T-cell (primary cell): ENCODE measurements at regions not wholly inside any gene's neighbourhood (a gene's known extent, or its start where the extent isn't known, plus 50 kb on each side); places are given as distances from the start of the nearest gene placed in this dataset.

Experiments used
- ATAC-seq, 4 experiments: fragments of 200-7000 bp in 3 of 4; fragments of 150-1000 bp in 1 of 4; cut with Tn5 transposase; replicated peaks in 1 of 4; 1 replicate in 3 of 4; 2 replicates in 1 of 4; pipeline ENCODE4 v1.10.0; 2021; ENCODE audit warnings: moderate library complexity in 3 of 4, mild to moderate bottlenecking in 2 of 4, moderate number of reproducible peaks in 1 of 4
- CTCF ChIA-PET, 2 donors: fragments of 300-600 bp; sonication (Branson Sonifier 250); formaldehyde crosslinking; loops; one replicate each; lab custom pipeline; 2022; ENCODE audit warnings: antibody characterized with exemption in 2 of 2; lab: Charles Lee
- POLR2A ChIA-PET, 2 donors: fragments of 300-600 bp; sonication (Branson Sonifier 250); formaldehyde crosslinking; loops; one replicate each; lab custom pipeline; 2022; ENCODE audit warnings: antibody characterized with exemption in 2 of 2; lab: Charles Lee
- DNase-seq, 35 experiments: peaks; one replicate each; pipeline versions ENCODE4 v3.0.0 to v3.0.0-alpha.2; 2013 to 2023
- H3K27ac ChIP-seq: one replicate; pipeline ENCODE4 v1.5.1; 2013; ENCODE audit warnings: low read length
- H3K27me3 ChIP-seq, 2 experiments: replicated peaks in 1 of 2; 1 replicate in 1 of 2; 2 replicates in 1 of 2; pipeline versions ENCODE4 v1.6.1 to v1.7.0; 2013; ENCODE audit warnings: low read length in 1 of 2, mixed read lengths in 1 of 2; ENCODE audit not compliant: control insufficient read depth in 2 of 2, insufficient read depth in 2 of 2; ENCODE audit errors: extremely low read depth in 1 of 2
- H3K36me3 ChIP-seq, 2 donors: 1 replicate in 1 of 2; 2 replicates in 1 of 2; pipeline versions ENCODE4 v1.6.1 to v1.7.0; 2013; ENCODE audit warnings: low read length in 1 of 2; ENCODE audit not compliant: control insufficient read depth in 2 of 2, insufficient read depth in 1 of 2; ENCODE audit errors: extremely low read depth in 1 of 2
- H3K4me1 ChIP-seq, 2 experiments: 1 replicate in 1 of 2; 2 replicates in 1 of 2; pipeline versions ENCODE4 v1.6.1 to v1.7.0; 2013; ENCODE audit warnings: low read length in 2 of 2, mixed read lengths in 1 of 2; ENCODE audit not compliant: insufficient read depth in 2 of 2, control insufficient read depth in 1 of 2; ENCODE audit errors: extremely low read depth in 1 of 2
- H3K4me3 ChIP-seq, 2 donors: 1 replicate in 1 of 2; 2 replicates in 1 of 2; pipeline versions ENCODE4 v1.5.1 to v1.7.0; 2013; ENCODE audit warnings: mild to moderate bottlenecking in 2 of 2, low read length in 1 of 2, moderate library complexity in 1 of 2; ENCODE audit not compliant: control insufficient read depth in 1 of 2; ENCODE audit errors: extremely low read depth in 1 of 2
- H3K9me3 ChIP-seq: 2 replicates; pipeline ENCODE4 v1.7.0; 2013
- H3K27ac Mint-ChIP-seq, 2 donors: one replicate each; pipeline ENCODE4 v1.8.0; 2020 to 2021; ENCODE audit warnings: mild to moderate bottlenecking in 2 of 2, mixed read lengths in 2 of 2
- H3K27me3 Mint-ChIP-seq, 2 donors: one replicate each; pipeline ENCODE4 v1.8.0; 2021 to 2022; ENCODE audit warnings: mixed read lengths in 2 of 2
- H3K36me3 Mint-ChIP-seq: one replicate; pipeline ENCODE4 v1.8.0; 2021; ENCODE audit warnings: mixed read lengths
- H3K4me1 Mint-ChIP-seq, 3 donors: one replicate each; pipeline ENCODE4 v1.8.0; 2020 to 2022; ENCODE audit warnings: mixed read lengths in 3 of 3, mild to moderate bottlenecking in 1 of 3
- H3K4me3 Mint-ChIP-seq, 3 donors: one replicate each; pipeline ENCODE4 v1.8.0; 2020 to 2022; ENCODE audit warnings: mild to moderate bottlenecking in 3 of 3, mixed read lengths in 3 of 3, moderate library complexity in 3 of 3
- H3K9me3 Mint-ChIP-seq, 3 donors: one replicate each; pipeline ENCODE4 v1.8.0; 2020 to 2022; ENCODE audit warnings: mixed read lengths in 3 of 3
- WGBS: methylation state at CpG from one replicate; pipeline ENCODE4 v1.1.5; 2013; ENCODE audit warnings: missing lambda C conversion rate; ENCODE audit not compliant: insufficient coverage; 5-methylcytosine and 5-hydroxymethylcytosine counted together

DNA sequence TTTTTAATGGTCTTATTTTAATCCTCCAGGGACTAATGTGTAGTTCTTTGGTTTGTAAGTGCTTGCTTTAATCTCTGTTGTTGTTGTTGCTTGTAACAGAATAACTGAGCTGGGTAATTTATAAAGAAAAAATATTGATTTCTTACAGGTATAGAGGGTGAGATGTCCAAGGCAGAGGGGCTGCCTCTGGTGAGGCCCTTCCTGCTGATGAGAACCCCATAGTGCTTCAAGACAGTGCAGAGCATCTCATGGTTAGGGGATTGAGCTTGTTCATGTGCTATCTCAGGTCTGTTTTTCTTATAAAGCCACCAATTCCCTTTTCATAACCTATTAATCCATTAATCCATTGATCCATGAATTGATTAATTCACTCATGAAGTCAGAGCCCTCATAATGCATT is 516.3 kb upstream of the KCND2 start:
- ChIA-PET POLR2A (interaction anchor here in 1 of 2 donors (0.6 kb wide), 1 partner anchor 9 kb away, joined by 3 read pairs; no protein-coding TSS in a partner anchor), CTCF (no interaction called here)
- Histone ChIP-seq H3K36me3 (no peaks in the 10 kb centered on the region), H3K4me1 (no peaks in the 10 kb centered on the region), H3K9me3 (no peaks in the 10 kb centered on the region), H3K27ac (no peak overlapping the region), H3K4me3 (no peak overlapping the region), H3K27me3 (no peaks in the 10 kb centered on the region)
- no peak overlapping the region for H3K27ac Mint-ChIP-seq
- no peak for ATAC-seq
- no peak for DNase-seq
- H3K36me3 Mint-ChIP-seq: no peaks in the 10 kb centered on the region
- H3K27me3 Mint-ChIP-seq: no peaks in the 10 kb centered on the region
- peaks cover 5 to 10% (median 9%) of the 10 kb centered on the region in 3 donors for H3K9me3 Mint-ChIP-seq
- no peaks in the 10 kb centered on the region for H3K4me1 Mint-ChIP-seq
- H3K4me3 Mint-ChIP-seq: no peak overlapping the region

GRCh38 chr7:119758254-119758653 is 514.7 kb upstream of the KCND2 start:
- Histone ChIP-seq H3K4me3 (no peak overlapping the region), H3K27me3 (no peaks in the 10 kb centered on the region), H3K9me3 (no peaks in the 10 kb centered on the region), H3K27ac (no peak overlapping the region), H3K4me1 (no peaks in the 10 kb centered on the region), H3K36me3 (no peaks in the 10 kb centered on the region)
- Mint-ChIP-seq H3K4me3 (no peak overlapping the region), H3K4me1 (no peaks in the 10 kb centered on the region), H3K9me3 (peaks cover 5 to 18% (median 9%) of the 10 kb centered on the region in 3 donors), H3K27ac (no peak overlapping the region), H3K27me3 (no peaks in the 10 kb centered on the region), H3K36me3 (no peaks in the 10 kb centered on the region)
- ChIA-PET CTCF (no interaction called here), POLR2A (no interaction called here)
- ATAC-seq: no peak
- DNase-seq: no peak

- peaks cover 3 to 15% (median 8%) of the 10 kb centered on the region in 3 donors for H3K9me3 Mint-ChIP-seq
- H3K36me3 ChIP-seq: no peaks in the 10 kb centered on the region
- H3K36me3 Mint-ChIP-seq: no peaks in the 10 kb centered on the region
- ChIA-PET POLR2A (no interaction called here), CTCF (no interaction called here)
- H3K4me3 Mint-ChIP-seq: no peak overlapping the region
- ATAC-seq (no peak), DNase-seq (no peak)
- no peaks in the 10 kb centered on the region for H3K27me3 Mint-ChIP-seq
- no peak overlapping the region for H3K27ac Mint-ChIP-seq
- no peaks in the 10 kb centered on the region for H3K27me3 ChIP-seq
- no CpG with 5 or more reads among the region's 1 CpG for WGBS
- H3K27ac ChIP-seq: no peak overlapping the region
- H3K4me1 ChIP-seq: no peaks in the 10 kb centered on the region
- no peak overlapping the region for H3K4me3 ChIP-seq
- no peaks in the 10 kb centered on the region for H3K4me1 Mint-ChIP-seq
- no peaks in the 10 kb centered on the region for H3K9me3 ChIP-seq
These were observed 511.2 kb upstream of the KCND2 start for GRCh38 chr7:119761776-119762175.

GRCh38 chr7:119782286-119782685 is 490.7 kb upstream of the KCND2 start:
- Histone ChIP-seq H3K36me3 (no peaks in the 10 kb centered on the region), H3K27me3 (no peaks in the 10 kb centered on the region), H3K27ac (no peak overlapping the region), H3K9me3 (no peaks in the 10 kb centered on the region), H3K4me1 (no peaks in the 10 kb centered on the region), H3K4me3 (no peak overlapping the region)
- DNase-seq: no peak
- Mint-ChIP-seq H3K27me3 (no peaks in the 10 kb centered on the region), H3K27ac (no peak overlapping the region), H3K9me3 (peaks cover 8 to 12% (median 11%) of the 10 kb centered on the region in 3 donors), H3K36me3 (no peaks in the 10 kb centered on the region), H3K4me1 (no peaks in the 10 kb centered on the region), H3K4me3 (no peak overlapping the region)
- ChIA-PET CTCF (no interaction called here), POLR2A (no interaction called here)
- whole genome bisulfite sequencing: no CpG with 5 or more reads among the region's 2 CpGs
- ATAC-seq: no peak

DNA sequence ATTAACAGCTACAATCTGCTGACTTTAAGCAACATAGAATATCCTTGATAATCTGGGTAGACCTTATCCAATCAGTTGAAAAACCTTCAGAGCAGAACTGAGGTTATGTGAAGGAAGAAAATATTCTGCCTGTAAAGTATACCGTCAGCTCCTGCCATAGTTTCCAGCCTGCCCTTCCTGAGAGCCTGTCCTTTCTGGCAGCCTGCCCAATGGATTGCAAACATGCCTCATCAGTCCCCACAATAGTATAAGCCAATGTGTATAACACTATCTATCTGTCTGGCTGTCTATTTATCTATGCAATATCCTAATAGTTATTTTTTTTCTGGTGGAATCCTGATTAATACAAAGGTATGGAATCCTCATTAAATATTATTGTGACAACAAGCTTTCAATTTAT is 489.2 kb upstream of the KCND2 start:
- ATAC-seq (no peak), DNase-seq (no peak)
- Histone ChIP-seq H3K27ac (no peak overlapping the region), H3K36me3 (no peaks in the 10 kb centered on the region), H3K4me3 (no peak overlapping the region), H3K27me3 (no peaks in the 10 kb centered on the region), H3K4me1 (no peaks in the 10 kb centered on the region), H3K9me3 (no peaks in the 10 kb centered on the region)
- H3K27ac Mint-ChIP-seq: no peak overlapping the region
- H3K36me3 Mint-ChIP-seq: no peaks in the 10 kb centered on the region
- WGBS: 80% methylated on average over 1 of the region's 1 CpG
- ChIA-PET CTCF (no interaction called here), POLR2A (no interaction called here)
- H3K4me3 Mint-ChIP-seq: no peak overlapping the region
- peaks cover 9 to 12% (median 11%) of the 10 kb centered on the region in 3 donors for H3K9me3 Mint-ChIP-seq
- H3K27me3 Mint-ChIP-seq: no peaks in the 10 kb centered on the region
- H3K4me1 Mint-ChIP-seq: no peaks in the 10 kb centered on the region

DNA sequence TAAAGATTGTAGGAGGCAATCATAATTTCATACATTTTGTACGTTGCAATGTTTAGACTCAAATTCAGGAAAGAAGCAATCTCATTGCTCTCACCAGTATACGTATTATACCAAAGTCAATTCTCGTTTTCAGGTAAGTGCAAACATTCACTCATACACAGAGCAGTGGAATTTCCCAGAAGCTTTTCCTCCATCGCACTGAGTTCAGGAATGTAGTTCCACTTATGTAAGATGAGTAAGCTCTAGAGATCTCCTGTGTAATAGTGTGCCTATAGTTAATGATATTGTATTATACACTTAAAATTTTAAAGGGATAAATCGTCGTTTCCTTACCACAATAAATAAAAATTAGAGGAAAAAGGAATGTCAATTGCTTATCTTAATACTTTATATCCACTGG is 470.8 kb upstream of the KCND2 start:
- ATAC-seq (no peak), DNase-seq (no peak)
- Mint-ChIP-seq H3K36me3 (no peaks in the 10 kb centered on the region), H3K4me1 (no peaks in the 10 kb centered on the region), H3K4me3 (no peak overlapping the region), H3K27ac (no peak overlapping the region), H3K27me3 (no peaks in the 10 kb centered on the region), H3K9me3 (peaks cover 6 to 8% (median 7%) of the 10 kb centered on the region in 3 donors)
- no peaks in the 10 kb centered on the region for H3K27me3 ChIP-seq
- CTCF ChIA-PET: no interaction called here
- no peaks in the 10 kb centered on the region for H3K4me1 ChIP-seq
- no CpG with 5 or more reads among the region's 6 CpGs for WGBS
- H3K9me3 ChIP-seq: no peaks in the 10 kb centered on the region
- H3K27ac ChIP-seq: no peak overlapping the region
- POLR2A ChIA-PET: no interaction called here
- no peaks in the 10 kb centered on the region for H3K36me3 ChIP-seq
- H3K4me3 ChIP-seq: no peak overlapping the region

GRCh38 chr7:119825091-119825655 is 447.8 kb upstream of the KCND2 start:
- DNase-seq: no peak

More at GRCh38 chr7:119825091-119825655, 447.8 kb upstream of the KCND2 start:
- POLR2A ChIA-PET: no interaction called here
- no peak overlapping the region for H3K4me3 ChIP-seq
- H3K27me3 ChIP-seq: no peaks in the 10 kb centered on the region
- Mint-ChIP-seq H3K36me3 (no peaks in the 10 kb centered on the region), H3K9me3 (peaks cover 8 to 24% (median 16%) of the 10 kb centered on the region in 3 donors), H3K4me3 (no peak overlapping the region), H3K27ac (no peak overlapping the region), H3K4me1 (no peaks in the 10 kb centered on the region), H3K27me3 (no peaks in the 10 kb centered on the region)
- no peak overlapping the region for H3K27ac ChIP-seq
- no peaks in the 10 kb centered on the region for H3K36me3 ChIP-seq
- WGBS: no CpG with 5 or more reads among the region's 3 CpGs
- no peaks in the 10 kb centered on the region for H3K4me1 ChIP-seq
- CTCF ChIA-PET: no interaction called here
- no peak for ATAC-seq
- no peaks in the 10 kb centered on the region for H3K9me3 ChIP-seq
